ENCODE measurements at regions not wholly inside any gene's neighbourhood (a gene's known extent, or its start where the extent isn't known, plus 50 kb on each side); places are given as distances from the start of the nearest gene placed in this dataset.

- no peak overlapping the region for H2BK120ac ChIP-seq (ENCODE audit: low read depth, low read length)
- no peak overlapping the region for H2AK5ac ChIP-seq (ENCODE audit: low read depth, low read length)
- no peak overlapping the region for H3K4me2 ChIP-seq (ENCODE audit: insufficient read depth, low read length, poor library complexity, severe bottlenecking)
- no peak overlapping the region for H3K9ac ChIP-seq (ENCODE audit: low read depth, low read length, poor library complexity)
- H3K4ac ChIP-seq (ENCODE audit: low read length) = no peak overlapping the region
- H2BK5ac ChIP-seq (ENCODE audit: low read length) = no peak overlapping the region
- H4K8ac ChIP-seq (ENCODE audit: low read depth, low read length) = no peak overlapping the region
- H3K4me1 ChIP-seq (ENCODE audit: control insufficient read depth in 2 of 2, insufficient read depth in 1 of 2, low read depth in 1 of 2, low read length in 2 of 2) = no peaks in the 10 kb centered on the region
- H4K91ac ChIP-seq (ENCODE audit: low read depth, low read length, poor library complexity) = no peak overlapping the region
- no peak overlapping the region for H3K4me3 ChIP-seq (ENCODE audit: low read length in 2 of 2)
- WGBS, 2 donors (ENCODE audit: extremely low coverage in 2 of 2, insufficient read length in 2 of 2, insufficient replicate concordance in 1 of 2) = no CpG with 5 or more reads among the region's 1 CpG
- DNase-seq (ENCODE audit: low spot score) = no peak
- no peak overlapping the region for H2AFZ ChIP-seq (ENCODE audit: low read length)
- H3K36me3 ChIP-seq (replicated peaks in 1 of 2; ENCODE audit: control insufficient read depth in 2 of 2, insufficient read depth in 2 of 2, low read length in 2 of 2) = no peaks in the 10 kb centered on the region
- peaks cover 0 to 2% of the 10 kb centered on the region in 2 donors for H3K9me3 ChIP-seq (replicated peaks in 1 of 2; ENCODE audit: control insufficient read depth in 2 of 2, insufficient read depth in 1 of 2, low read depth in 1 of 2, low read length in 2 of 2)
- no peak overlapping the region for H3K27ac ChIP-seq (replicated peaks; ENCODE audit: low read length)
- H2BK12ac ChIP-seq (ENCODE audit: low read length) = no peak overlapping the region
- no peaks in the 10 kb centered on the region for H3K79me1 ChIP-seq (ENCODE audit: low read depth, low read length)
- H3K23ac ChIP-seq (ENCODE audit: low read depth, low read length, poor library complexity) = no peak overlapping the region
- H3K27me3 ChIP-seq (ENCODE audit: control insufficient read depth in 3 of 3, insufficient read depth in 3 of 3, low read depth in 1 of 3, low read length in 3 of 3) = no peaks in the 10 kb centered on the region
- H3K14ac ChIP-seq (ENCODE audit: low read length) = no peak overlapping the region
- no peak overlapping the region for H2BK15ac ChIP-seq (ENCODE audit: low read length)
- H3K18ac ChIP-seq (ENCODE audit: low read length) = no peak overlapping the region
Observed at GRCh38 chr15:39317225-39317624, 263.7 kb upstream of the THBS1 start.

- Histone ChIP-seq H3K36me3 (replicated peaks in 1 of 2; ENCODE audit: control insufficient read depth in 2 of 2, insufficient read depth in 2 of 2, low read length in 2 of 2) (no peaks in the 10 kb centered on the region), H3K18ac (ENCODE audit: low read length) (no peak overlapping the region), H3K79me1 (ENCODE audit: low read depth, low read length) (no peaks in the 10 kb centered on the region), H4K8ac (ENCODE audit: low read depth, low read length) (no peak overlapping the region), H3K14ac (ENCODE audit: low read length) (no peak overlapping the region), H3K4me1 (ENCODE audit: control insufficient read depth in 2 of 2, insufficient read depth in 1 of 2, low read depth in 1 of 2, low read length in 2 of 2) (no peaks in the 10 kb centered on the region), H3K9me3 (replicated peaks in 1 of 2; ENCODE audit: control insufficient read depth in 2 of 2, insufficient read depth in 1 of 2, low read depth in 1 of 2, low read length in 2 of 2) (peaks cover 0 to 2% of the 10 kb centered on the region in 2 donors), H3K23ac (ENCODE audit: low read depth, low read length, poor library complexity) (no peak overlapping the region), H2AFZ (ENCODE audit: low read length) (no peak overlapping the region), H3K27ac (replicated peaks; ENCODE audit: low read length) (no peak overlapping the region), H4K91ac (ENCODE audit: low read depth, low read length, poor library complexity) (no peak overlapping the region), H2AK5ac (ENCODE audit: low read depth, low read length) (no peak overlapping the region), H3K4me2 (ENCODE audit: insufficient read depth, low read length, poor library complexity, severe bottlenecking) (no peak overlapping the region), H2BK120ac (ENCODE audit: low read depth, low read length) (no peak overlapping the region), H3K27me3 (ENCODE audit: control insufficient read depth in 3 of 3, insufficient read depth in 3 of 3, low read depth in 1 of 3, low read length in 3 of 3) (no peaks in the 10 kb centered on the region), H2BK12ac (ENCODE audit: low read length) (no peak overlapping the region), H2BK5ac (ENCODE audit: low read length) (no peak overlapping the region), H3K9ac (ENCODE audit: low read depth, low read length, poor library complexity) (no peak overlapping the region), H2BK15ac (ENCODE audit: low read length) (no peak overlapping the region), H3K4me3 (ENCODE audit: low read length in 2 of 2) (no peak overlapping the region), H3K4ac (ENCODE audit: low read length) (no peak overlapping the region)
- DNase-seq (ENCODE audit: low spot score) = no peak
- WGBS, 2 donors (ENCODE audit: extremely low coverage in 2 of 2, insufficient read length in 2 of 2, insufficient replicate concordance in 1 of 2) = no CpG with 5 or more reads among the region's 2 CpGs
Observed at GRCh38 chr15:39318231-39318630, 262.6 kb upstream of the THBS1 start.

- no peak overlapping the region for H3K14ac ChIP-seq (ENCODE audit: low read length)
- H2BK15ac ChIP-seq (ENCODE audit: low read length) = no peak overlapping the region
- H3K36me3 ChIP-seq (replicated peaks in 1 of 2; ENCODE audit: control insufficient read depth in 2 of 2, insufficient read depth in 2 of 2, low read length in 2 of 2) = no peaks in the 10 kb centered on the region
- H2BK5ac ChIP-seq (ENCODE audit: low read length) = no peak overlapping the region
- no peak for DNase-seq (ENCODE audit: low spot score)
- no peak overlapping the region for H3K27ac ChIP-seq (replicated peaks; ENCODE audit: low read length)
- H3K27me3 ChIP-seq (ENCODE audit: control insufficient read depth in 3 of 3, insufficient read depth in 3 of 3, low read depth in 1 of 3, low read length in 3 of 3) = no peaks in the 10 kb centered on the region
- no peak overlapping the region for H3K4ac ChIP-seq (ENCODE audit: low read length)
- no peak overlapping the region for H3K18ac ChIP-seq (ENCODE audit: low read length)
- H3K23ac ChIP-seq (ENCODE audit: low read depth, low read length, poor library complexity) = no peak overlapping the region
- H3K79me1 ChIP-seq (ENCODE audit: low read depth, low read length) = no peaks in the 10 kb centered on the region
- H4K8ac ChIP-seq (ENCODE audit: low read depth, low read length) = no peak overlapping the region
- no peak overlapping the region for H3K9ac ChIP-seq (ENCODE audit: low read depth, low read length, poor library complexity)
- no peak overlapping the region for H3K4me3 ChIP-seq (ENCODE audit: low read length in 2 of 2)
- no peak overlapping the region for H2BK120ac ChIP-seq (ENCODE audit: low read depth, low read length)
- H4K91ac ChIP-seq (ENCODE audit: low read depth, low read length, poor library complexity) = no peak overlapping the region
- H2BK12ac ChIP-seq (ENCODE audit: low read length) = no peak overlapping the region
- peaks cover 0 to 2% of the 10 kb centered on the region in 2 donors for H3K9me3 ChIP-seq (replicated peaks in 1 of 2; ENCODE audit: control insufficient read depth in 2 of 2, insufficient read depth in 1 of 2, low read depth in 1 of 2, low read length in 2 of 2)
- no peaks in the 10 kb centered on the region for H3K4me1 ChIP-seq (ENCODE audit: control insufficient read depth in 2 of 2, insufficient read depth in 1 of 2, low read depth in 1 of 2, low read length in 2 of 2)
- H2AK5ac ChIP-seq (ENCODE audit: low read depth, low read length) = no peak overlapping the region
- H3K4me2 ChIP-seq (ENCODE audit: insufficient read depth, low read length, poor library complexity, severe bottlenecking) = no peak overlapping the region
- H2AFZ ChIP-seq (ENCODE audit: low read length) = no peak overlapping the region
Observed at GRCh38 chr15:39320355-39320754, 260.5 kb upstream of the THBS1 start.

DNA sequence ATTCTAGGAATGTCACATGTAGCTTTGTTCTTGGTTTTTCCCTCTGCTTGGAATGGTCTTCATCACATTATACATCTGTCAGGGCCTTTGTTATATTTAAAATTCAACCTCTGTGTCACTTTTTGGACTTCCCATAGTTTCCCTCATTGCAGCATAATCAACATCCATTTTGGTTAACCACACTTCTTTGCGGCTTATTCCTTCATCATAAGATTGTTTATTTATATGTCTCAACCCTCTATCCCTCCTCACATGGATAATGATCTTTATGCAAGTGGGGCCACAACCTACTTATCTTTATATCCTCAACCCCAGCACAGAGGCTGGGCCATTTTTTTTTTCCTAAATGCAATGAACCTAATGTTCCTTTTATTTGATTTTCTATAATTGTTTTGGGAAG is 260.0 kb upstream of the THBS1 start:
- no peak overlapping the region for H3K4me2 ChIP-seq (ENCODE audit: insufficient read depth, low read length, poor library complexity, severe bottlenecking)
- H3K18ac ChIP-seq (ENCODE audit: low read length) = no peak overlapping the region
- H3K14ac ChIP-seq (ENCODE audit: low read length) = no peak overlapping the region
- no peak overlapping the region for H3K27ac ChIP-seq (replicated peaks; ENCODE audit: low read length)
- no CpG with 5 or more reads among the region's 1 CpG for WGBS, 2 donors (ENCODE audit: extremely low coverage in 2 of 2, insufficient read length in 2 of 2, insufficient replicate concordance in 1 of 2)
- no peak overlapping the region for H4K91ac ChIP-seq (ENCODE audit: low read depth, low read length, poor library complexity)
- no peaks in the 10 kb centered on the region for H3K4me1 ChIP-seq (ENCODE audit: control insufficient read depth in 2 of 2, insufficient read depth in 1 of 2, low read depth in 1 of 2, low read length in 2 of 2)
- no peak overlapping the region for H2BK120ac ChIP-seq (ENCODE audit: low read depth, low read length)
- no peaks in the 10 kb centered on the region for H3K27me3 ChIP-seq (ENCODE audit: control insufficient read depth in 3 of 3, insufficient read depth in 3 of 3, low read depth in 1 of 3, low read length in 3 of 3)
- no peak overlapping the region for H4K8ac ChIP-seq (ENCODE audit: low read depth, low read length)
- DNase-seq (ENCODE audit: low spot score) = no peak
- H2AFZ ChIP-seq (ENCODE audit: low read length) = no peak overlapping the region
- H2BK5ac ChIP-seq (ENCODE audit: low read length) = no peak overlapping the region
- H2AK5ac ChIP-seq (ENCODE audit: low read depth, low read length) = no peak overlapping the region
- peaks cover 0 to 2% of the 10 kb centered on the region in 2 donors for H3K9me3 ChIP-seq (replicated peaks in 1 of 2; ENCODE audit: control insufficient read depth in 2 of 2, insufficient read depth in 1 of 2, low read depth in 1 of 2, low read length in 2 of 2)
- H3K9ac ChIP-seq (ENCODE audit: low read depth, low read length, poor library complexity) = no peak overlapping the region
- no peaks in the 10 kb centered on the region for H3K36me3 ChIP-seq (replicated peaks in 1 of 2; ENCODE audit: control insufficient read depth in 2 of 2, insufficient read depth in 2 of 2, low read length in 2 of 2)
- H3K79me1 ChIP-seq (ENCODE audit: low read depth, low read length) = no peaks in the 10 kb centered on the region
- no peak overlapping the region for H2BK15ac ChIP-seq (ENCODE audit: low read length)
- no peak overlapping the region for H3K4ac ChIP-seq (ENCODE audit: low read length)
- no peak overlapping the region for H2BK12ac ChIP-seq (ENCODE audit: low read length)
- no peak overlapping the region for H3K23ac ChIP-seq (ENCODE audit: low read depth, low read length, poor library complexity)
- H3K4me3 ChIP-seq (ENCODE audit: low read length in 2 of 2) = no peak overlapping the region

All from neuronal stem cell (in vitro differentiated cells).